CD4-positive, alpha-beta memory T cell (primary cell): ENCODE measurements at regions not wholly inside any gene's neighbourhood (a gene's known extent, or its start where the extent isn't known, plus 50 kb on each side); places are given as distances from the start of the nearest gene placed in this dataset.
"Not testable (repeated sequence)": the region's sequence is repeated elsewhere in the genome, so short reads cannot be mapped to it uniquely, and the experiment has no call there.

Source experiments
- CTCF ChIA-PET: fragments of 350-600 bp; sonication (Branson Sonifier 250); formaldehyde crosslinking; loops from one replicate; lab custom pipeline; 2021; ENCODE audit warnings: inconsistent platforms; ENCODE audit not compliant: partially characterized antibody; lab: Charles Lee
- POLR2A ChIA-PET: fragments of 350-600 bp; sonication (Branson Sonifier 250); formaldehyde crosslinking; loops from one replicate; lab custom pipeline; 2021; ENCODE audit not compliant: partially characterized antibody; lab: Charles Lee
- DNase-seq, 5 donors: peaks; one replicate each; pipeline versions ENCODE4 v3.0.0 to v3.0.0-alpha.2; 2020 to 2022; ENCODE audit warnings: mixed read lengths in 1 of 5
- H3K27ac ChIP-seq: one replicate; pipeline ENCODE4 v1.7.0; 2013; ENCODE audit warnings: low read depth, low read length
- H3K27me3 ChIP-seq: 2 replicates; pipeline ENCODE4 v1.7.0; 2013; ENCODE audit warnings: mild to moderate bottlenecking, low read length, moderate library complexity; ENCODE audit not compliant: insufficient read depth
- H3K36me3 ChIP-seq: 2 replicates; pipeline ENCODE4 v1.7.0; 2013; ENCODE audit warnings: mild to moderate bottlenecking, low read length, moderate library complexity; ENCODE audit not compliant: insufficient read depth
- H3K4me1 ChIP-seq: 2 replicates; pipeline ENCODE4 v1.7.0; 2013; ENCODE audit warnings: mild to moderate bottlenecking, low read length, moderate library complexity; ENCODE audit not compliant: insufficient read depth
- H3K4me3 ChIP-seq, 2 donors: one replicate each; pipeline ENCODE4 v1.7.0; 2013; ENCODE audit warnings: low read length in 2 of 2, mild to moderate bottlenecking in 1 of 2
- H3K9me3 ChIP-seq, 2 donors: one replicate each; pipeline ENCODE4 v1.7.0; 2013; ENCODE audit warnings: low read length in 2 of 2, control low read depth in 1 of 2; ENCODE audit not compliant: control insufficient read depth in 1 of 2
- H3K27ac Mint-ChIP-seq, 7 donors: one replicate each; pipeline ENCODE4 v1.8.0; 2020 to 2021; ENCODE audit warnings: mixed read lengths in 7 of 7, mild to moderate bottlenecking in 6 of 7, inconsistent platforms in 3 of 7, moderate library complexity in 3 of 7
- H3K27me3 Mint-ChIP-seq, 2 donors: one replicate each; pipeline ENCODE4 v1.8.0; 2020 to 2021; ENCODE audit warnings: mixed read lengths in 2 of 2
- H3K36me3 Mint-ChIP-seq, 2 donors: one replicate each; pipeline ENCODE4 v1.8.0; 2020 to 2021; ENCODE audit warnings: mixed read lengths in 2 of 2, inconsistent platforms in 1 of 2, mild to moderate bottlenecking in 1 of 2
- H3K4me1 Mint-ChIP-seq, 4 donors: one replicate each; pipeline ENCODE4 v1.8.0; 2020 to 2021; ENCODE audit warnings: mixed read lengths in 4 of 4, mild to moderate bottlenecking in 1 of 4
- H3K4me3 Mint-ChIP-seq, 8 donors: one replicate each; pipeline ENCODE4 v1.8.0; 2020 to 2021; ENCODE audit warnings: mixed read lengths in 8 of 8, mild to moderate bottlenecking in 7 of 8, moderate library complexity in 6 of 8, inconsistent platforms in 3 of 8
- H3K9me3 Mint-ChIP-seq, 8 donors: one replicate each; pipeline ENCODE4 v1.8.0; 2020 to 2021; ENCODE audit warnings: mixed read lengths in 8 of 8, mild to moderate bottlenecking in 5 of 8, inconsistent platforms in 3 of 8, moderate library complexity in 1 of 8
- intact Hi-C: fragments of 100-400 bp; cut with micrococcal nuclease; formaldehyde crosslinking; loops from one replicate; pipeline ENCODE4 v1.15.1; 2023

DNA sequence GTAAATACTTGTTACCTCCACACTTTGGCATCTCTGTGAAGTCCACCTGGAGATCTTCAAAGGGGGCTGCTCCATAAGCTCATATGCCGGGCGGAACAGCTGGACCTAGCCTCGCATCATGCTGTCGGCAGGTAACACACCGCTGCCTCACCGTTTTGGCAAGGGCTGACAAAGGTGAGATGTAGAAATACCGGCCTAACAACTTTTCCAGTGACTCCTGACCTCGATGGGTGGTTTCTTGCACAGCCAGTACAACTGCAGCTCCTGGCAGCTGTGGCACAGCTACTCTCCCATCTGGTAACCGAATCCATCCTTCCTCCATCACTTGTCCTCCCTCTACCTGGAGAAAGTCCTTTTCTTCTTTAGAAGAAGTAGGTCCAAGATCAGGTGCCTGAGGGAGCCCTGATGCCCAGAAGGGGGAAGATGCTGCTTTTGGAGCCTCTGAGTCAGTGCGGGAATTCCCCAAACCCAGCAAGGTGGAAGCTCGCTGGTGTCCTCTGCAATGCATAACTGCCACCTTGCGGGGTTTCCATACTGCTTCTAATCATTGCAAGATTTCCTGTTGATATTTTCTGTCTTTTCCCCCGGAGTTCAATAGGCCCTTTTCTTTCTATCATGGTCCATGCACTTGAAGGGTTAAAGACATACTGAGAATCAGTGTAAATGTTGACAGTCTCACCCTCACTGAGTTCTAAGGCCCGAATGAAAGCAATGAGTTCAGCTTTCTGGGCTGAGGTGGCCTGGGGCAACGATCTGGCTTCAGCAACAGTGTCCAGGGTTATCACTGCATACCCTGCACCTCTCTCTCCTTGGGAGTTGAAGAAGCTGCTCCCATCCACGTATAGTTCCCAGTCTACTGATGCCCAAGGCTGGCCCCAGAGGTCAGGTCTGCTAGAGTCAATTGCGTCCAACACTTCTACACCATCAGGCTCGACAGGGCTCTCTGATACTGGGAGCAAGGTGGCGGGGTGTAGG is 52.9 kb upstream of the ALDH3B2 start:
- H3K4me3 ChIP-seq, H3K9me3 ChIP-seq, H3K4me3 Mint-ChIP-seq, H3K4me1 ChIP-seq, H3K9me3 Mint-ChIP-seq, H3K27ac ChIP-seq, H3K27me3 ChIP-seq, H3K36me3 ChIP-seq, intact Hi-C loops, H3K27ac Mint-ChIP-seq, POLR2A ChIA-PET, DNase-seq, CTCF ChIA-PET, H3K36me3 Mint-ChIP-seq: not testable (repeated sequence)
- H3K4me1 Mint-ChIP-seq: peaks cover 0 to 19% (median 5%) of the 10 kb centered on the region in 4 donors
- peaks cover 4 to 12% of the 10 kb centered on the region in 2 donors for H3K27me3 Mint-ChIP-seq
